ENCODE measurements at regions not wholly inside any gene's neighbourhood (a gene's known extent, or its start where the extent isn't known, plus 50 kb on each side); places are given as distances from the start of the nearest gene placed in this dataset.

GRCh38 chr11:45057938-45058646 lies 88.3 kb upstream of the PRDM11 start:
- TF ChIP-seq CTCF (optimal IDR thresholded peaks at IDR 0.05 in 1 of 3, IDR thresholded peaks at IDR 0.05 in 1 of 3, conservative IDR thresholded peaks at IDR 0.05 in 1 of 3; ENCODE audit: extremely low read depth in 1 of 3, insufficient read depth in 2 of 3, low read length in 3 of 3) (no peak), EZH2 (IDR thresholded peaks at IDR 0.05; ENCODE audit: low read length) (no peak)
